ENCODE measurements at regions not wholly inside any gene's neighbourhood (a gene's known extent, or its start where the extent isn't known, plus 50 kb on each side); places are given as distances from the start of the nearest gene placed in this dataset.
"Not testable (repeated sequence)": the region's sequence is repeated elsewhere in the genome, so short reads cannot be mapped to it uniquely, and the experiment has no call there.

DNA sequence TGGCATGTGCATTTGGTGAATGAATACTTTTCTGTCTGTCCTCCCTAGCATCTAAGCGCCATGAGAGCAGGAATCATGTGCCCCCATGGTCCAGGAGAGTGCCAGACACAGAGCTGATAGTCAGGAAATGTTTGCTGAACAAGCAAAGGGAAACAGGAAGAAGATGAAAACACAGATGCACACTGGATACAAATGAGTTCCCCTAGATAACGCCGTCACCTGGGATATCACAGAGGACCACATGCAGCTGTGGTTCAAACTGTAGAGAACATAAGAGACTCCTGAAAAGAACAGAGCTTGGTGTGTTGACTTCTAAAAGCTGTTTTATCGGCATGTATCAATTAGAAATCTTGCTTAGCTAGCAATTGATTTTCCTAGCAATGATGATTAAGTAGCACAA is 293.7 kb downstream of the BTBD3 start:
- DNase-seq = no peak

DNA sequence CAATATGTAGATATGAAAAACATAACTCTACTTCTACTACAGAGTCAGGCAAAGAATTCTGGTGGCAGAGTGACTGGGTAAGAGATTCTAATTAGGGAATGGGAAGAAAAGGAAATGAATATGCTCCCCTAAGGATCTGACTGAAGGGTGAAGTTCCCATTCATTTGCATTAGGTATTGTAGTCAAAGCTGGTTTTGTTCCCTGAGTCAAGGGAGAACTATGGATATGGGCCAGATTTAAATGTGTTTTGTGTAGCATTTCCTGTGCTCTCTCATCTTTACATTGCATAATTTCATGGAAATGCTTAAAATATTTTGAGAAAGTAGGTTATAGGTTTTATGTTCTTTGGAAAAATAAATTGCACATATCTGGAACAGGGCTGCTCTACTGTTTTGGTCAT is 299.7 kb downstream of the BTBD3 start:
- DNase-seq = no peak

DNA sequence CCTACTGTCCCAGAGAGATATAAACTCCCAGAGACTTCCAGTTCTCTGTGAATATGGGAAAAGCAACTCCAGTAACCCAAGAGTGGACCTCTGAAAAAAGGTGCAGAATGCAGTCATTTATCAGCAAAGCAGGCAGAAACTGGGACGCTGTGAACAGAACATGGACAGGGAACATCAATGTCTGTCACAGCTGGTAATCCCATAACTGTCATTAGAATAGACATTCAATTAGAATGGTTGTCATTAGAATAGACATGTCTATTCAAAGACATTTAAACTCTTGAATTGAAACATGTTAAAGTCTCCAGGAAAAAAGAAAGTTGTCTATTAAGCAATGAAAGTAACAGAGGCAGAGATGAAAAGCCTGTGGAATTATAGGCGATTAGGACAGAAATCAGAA is 302.1 kb downstream of the BTBD3 start:
- DNase-seq = no peak

DNA sequence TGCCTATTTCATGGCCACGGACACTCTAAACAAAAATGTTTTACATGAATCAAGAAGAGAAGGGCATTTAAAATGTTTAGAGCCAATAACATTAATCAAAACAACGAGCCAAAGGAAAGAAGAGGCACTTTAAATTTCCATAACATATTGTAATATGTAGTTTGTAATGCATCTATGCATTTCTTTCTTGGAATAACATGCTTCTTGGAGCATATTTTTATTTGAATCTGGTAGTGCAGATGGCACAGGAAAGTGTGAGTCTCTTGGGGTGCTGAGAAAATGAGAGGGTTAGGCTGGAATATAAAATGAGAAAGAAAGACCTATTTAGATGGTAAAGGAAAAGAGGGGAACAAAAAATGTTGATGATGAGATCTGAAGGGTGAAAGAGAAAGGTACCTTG is 305.4 kb downstream of the BTBD3 start:
- DNase-seq = no peak

DNA sequence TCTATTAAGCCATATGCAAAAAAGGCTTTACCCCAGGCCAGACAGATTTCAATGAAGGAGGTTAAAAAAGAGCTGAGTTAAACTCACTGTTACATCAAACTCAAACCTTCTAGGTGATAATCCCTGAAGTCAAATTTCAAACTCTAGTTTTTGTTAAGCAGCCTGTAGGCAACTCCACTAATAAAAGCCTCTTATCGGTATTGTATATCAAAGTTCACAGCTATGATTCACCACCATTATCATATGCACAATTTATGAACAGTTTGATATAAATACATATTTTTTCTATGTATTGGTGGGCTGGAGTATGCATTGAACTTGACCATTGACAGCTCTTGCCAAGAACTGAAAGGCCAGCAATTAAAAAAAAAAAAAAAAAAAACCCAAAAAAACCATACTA is 308.2 kb downstream of the BTBD3 start:
- no peak for DNase-seq

DNA sequence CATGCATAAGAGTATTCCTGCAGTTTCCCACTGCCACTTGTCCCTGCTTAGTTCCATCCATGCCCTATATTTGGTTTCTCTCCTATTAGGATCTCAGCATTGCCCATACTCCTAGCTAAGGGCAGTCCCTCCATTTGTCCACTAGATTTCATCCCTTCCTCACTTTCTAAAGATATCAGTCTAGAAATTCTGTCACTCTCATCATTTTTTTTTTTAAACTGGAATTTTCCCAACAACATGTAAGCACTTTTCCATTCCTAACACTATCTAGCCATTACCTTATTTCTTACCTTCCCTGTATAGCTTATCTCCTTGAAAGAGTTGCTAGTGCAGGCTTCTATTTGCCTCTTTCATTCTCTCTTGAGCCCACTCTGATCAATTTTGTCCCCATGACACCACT is 312.2 kb downstream of the BTBD3 start:
- no peak for DNase-seq

DNA sequence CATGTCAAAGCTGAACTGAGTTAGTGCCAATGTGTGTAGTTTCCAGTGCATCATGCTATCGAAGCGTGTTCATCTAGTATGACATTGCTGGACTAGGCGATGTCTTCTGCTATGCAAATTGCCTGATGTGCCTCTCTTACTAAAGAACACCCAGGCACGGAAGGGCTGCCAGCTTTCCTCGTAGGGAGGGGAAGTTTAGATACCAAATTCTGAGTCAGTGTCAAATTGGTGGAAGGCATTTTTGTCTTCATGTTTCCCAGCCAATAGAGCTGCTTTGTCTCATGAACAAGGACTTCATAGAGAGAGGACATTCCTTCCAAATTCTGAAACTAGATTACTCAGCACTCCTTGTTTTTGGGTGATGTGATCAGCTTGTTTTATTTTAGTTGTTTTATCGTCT is 320.1 kb downstream of the BTBD3 start:
- no peak for DNase-seq

DNA sequence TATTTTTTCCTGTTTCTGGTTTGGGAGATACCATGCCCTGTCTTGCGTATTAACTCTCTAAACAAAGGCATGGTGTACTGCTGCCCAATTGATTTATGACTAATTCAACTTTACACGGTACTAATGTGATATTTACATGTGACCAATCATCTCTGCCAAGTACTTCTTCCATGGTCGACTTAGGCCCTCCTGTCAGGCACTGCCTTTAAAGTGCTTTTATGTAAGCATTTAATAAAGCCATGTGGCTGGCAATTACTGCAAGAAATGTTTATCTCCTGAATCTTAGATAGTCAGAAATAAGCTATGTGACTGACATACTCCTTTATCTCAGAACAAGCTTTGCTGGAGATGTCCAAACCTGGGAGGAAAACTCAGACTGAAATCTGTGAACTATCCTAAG is 323.4 kb downstream of the BTBD3 start:
- no peak for DNase-seq

DNA sequence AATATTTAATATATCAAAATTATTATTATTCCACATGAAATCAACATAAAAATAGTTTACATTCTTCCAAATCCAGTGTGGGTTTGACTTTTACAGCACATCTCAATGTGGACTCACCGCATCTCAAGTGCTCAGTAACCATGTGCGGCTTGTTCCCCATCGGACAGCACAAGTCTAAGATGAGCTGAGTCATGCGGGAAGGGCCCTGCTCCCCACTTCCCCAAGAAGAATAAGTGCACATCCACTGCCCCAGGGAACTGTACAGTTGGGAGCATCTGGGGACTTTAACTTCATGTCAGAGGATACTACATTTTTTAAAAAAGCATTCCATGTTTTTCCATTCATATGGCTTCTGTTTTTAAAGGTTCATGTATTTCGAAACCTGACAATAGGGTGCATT is 325.6 kb downstream of the BTBD3 start:
- DNase-seq = no peak

DNA sequence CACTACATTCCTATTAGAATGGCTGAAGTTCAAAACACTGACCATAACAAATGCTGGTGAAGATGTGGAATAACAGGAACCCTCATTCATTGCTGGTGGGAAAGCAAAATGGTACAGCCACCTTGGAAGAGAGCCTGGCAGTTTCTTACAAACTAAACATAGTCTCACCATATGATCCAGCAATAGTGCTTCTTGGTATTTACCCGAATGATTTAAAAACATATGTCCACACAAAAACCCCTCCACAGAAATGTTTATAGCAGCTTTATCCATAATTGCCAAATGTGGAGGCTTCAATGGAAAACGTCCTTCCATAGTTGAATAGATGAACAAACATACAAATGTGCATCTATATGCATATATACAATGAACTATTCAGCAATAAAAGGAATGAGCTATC is 330.8 kb downstream of the BTBD3 start:
- DNase-seq = no peak

DNA sequence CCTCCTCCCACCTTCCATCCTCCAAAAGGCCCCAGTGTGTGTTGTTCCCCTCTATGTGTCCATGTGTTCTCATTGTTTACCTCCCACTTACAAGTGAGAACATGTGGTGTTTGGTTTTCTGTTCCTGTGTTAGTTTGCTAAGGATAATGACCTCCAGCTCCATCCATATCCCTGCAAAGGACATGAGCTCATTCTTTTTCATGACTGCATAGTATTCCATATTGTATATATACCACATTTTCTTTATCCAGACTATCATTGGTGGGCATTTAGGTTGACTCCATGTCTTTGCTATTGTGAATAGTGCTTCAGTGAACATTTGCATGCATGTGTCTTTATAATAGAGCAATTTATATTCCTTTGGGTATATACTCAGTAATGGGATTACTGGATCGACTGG is 333.0 kb downstream of the BTBD3 start:
- not testable (repeated sequence) for DNase-seq

DNA sequence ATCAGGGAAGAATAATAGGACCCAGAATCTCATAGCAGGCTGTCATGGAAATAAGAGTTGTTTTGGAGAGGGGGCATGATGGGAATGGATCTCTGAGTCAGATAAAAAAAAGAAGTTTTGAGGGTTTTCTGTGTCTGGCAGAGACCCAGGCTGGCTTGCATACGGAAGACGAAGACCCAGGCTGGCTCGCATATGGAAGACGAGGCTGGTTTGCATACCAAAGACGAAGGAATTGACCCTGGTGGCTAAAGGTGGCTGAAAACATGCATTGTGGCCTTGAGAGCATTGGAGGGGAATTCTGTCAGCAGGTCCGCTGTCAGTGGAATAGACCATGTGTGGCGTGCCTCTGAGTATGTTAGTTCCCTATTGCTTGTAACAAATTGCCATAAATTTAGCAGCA is 335.1 kb downstream of the BTBD3 start:
- DNase-seq = no peak

DNA sequence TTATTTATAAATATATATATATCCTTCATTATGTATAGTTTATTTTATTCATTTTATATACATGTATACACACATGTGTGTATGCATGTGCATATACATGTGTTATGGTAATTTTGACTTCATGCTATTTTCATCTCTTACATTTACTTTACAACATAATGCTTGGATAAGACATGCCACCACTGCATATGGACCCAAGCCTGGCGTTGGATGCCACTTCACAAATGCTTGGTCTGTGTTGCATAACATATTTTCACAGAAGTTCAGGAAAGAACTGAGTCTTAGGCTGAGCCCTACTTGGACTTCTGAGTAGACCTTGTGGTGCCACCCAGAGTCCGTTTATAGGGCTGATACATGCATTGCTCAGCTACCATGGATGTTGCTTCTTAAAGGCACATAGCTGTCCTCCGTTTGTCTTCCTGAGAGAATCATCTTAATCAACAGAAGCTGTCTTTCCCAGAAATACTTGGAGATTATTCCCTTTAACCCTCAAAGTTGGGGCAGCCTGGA is 337.8 kb downstream of the BTBD3 start:
- DNase-seq = no peak

DNA sequence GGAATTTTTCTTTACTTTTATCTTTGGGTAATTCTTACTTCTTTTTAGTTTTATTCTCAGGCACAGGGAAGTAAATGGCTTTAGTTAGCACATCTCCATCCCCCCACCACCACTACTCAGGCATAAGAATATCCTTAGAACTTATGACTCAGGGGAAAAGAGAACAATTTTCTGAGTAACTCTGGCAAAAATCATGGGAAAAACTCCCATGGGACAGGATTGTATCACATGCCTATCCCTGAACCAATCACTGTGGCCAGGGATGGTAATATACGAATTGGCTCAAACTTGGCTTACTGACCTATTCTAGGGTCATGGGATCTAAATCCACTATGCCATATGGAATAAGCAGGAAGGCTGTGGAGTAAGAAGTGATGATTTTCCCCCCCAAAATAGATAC is 339.1 kb downstream of the BTBD3 start:
- DNase-seq = no peak

DNA sequence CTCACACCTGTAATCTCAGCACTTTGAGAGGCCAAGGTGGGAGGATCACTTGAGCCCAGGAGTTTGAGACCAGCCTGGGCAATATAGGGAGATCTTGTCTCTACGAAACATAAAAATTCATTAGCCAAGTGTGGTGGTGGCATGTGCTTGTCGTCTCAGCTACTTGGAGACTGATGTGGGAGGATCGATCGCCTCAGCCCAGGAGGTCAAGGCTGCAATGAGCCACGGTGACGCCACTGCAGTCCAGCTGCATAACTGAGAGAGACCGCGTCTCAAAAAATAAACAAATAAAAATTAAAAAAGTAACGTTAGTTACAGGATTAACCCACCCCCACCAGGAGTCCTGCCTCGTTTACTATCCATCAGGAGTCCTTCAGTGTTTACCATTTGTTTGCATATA is 345.1 kb downstream of the BTBD3 start:
- no peak for DNase-seq

DNA sequence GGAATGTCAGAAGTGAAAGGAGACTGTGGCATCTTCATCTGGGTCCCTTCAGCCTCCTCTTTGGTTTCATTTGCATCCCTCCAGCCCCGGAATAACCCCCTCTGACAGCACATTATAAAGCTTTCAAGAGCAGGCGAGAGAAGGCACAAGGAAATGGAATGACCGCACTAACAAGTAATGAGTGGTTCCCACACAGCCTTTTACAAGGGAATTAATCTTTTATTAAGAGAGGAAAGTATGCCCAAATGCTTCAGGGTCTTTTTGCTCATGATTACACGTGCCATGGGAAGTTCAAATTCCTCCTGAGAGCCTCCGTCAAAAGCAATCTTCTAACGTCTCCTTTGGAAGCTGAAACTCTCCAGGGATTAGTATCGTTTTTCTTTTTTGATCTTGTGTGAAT is 347.0 kb downstream of the BTBD3 start:
- DNase-seq = no peak

DNA sequence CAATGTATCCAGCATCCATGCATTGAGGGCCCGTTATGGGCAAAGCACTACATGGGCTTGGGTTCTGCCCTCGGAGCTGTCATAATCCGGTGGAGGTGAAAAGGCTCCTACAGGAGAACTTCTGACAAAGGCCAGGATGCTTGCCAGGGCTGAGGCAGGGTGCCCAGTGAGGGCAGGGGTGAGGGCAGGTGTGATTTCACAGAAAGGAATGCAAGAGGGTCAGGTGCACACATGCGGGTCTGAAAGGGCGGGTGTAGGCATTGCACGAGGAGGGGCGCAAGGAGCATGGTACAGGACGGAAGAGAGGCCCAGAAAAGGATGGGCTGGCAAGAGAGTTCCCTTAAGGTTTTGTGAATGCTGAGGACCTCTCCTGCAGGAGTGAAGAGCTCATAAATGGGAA is 348.0 kb downstream of the BTBD3 start:
- no peak for DNase-seq

DNA sequence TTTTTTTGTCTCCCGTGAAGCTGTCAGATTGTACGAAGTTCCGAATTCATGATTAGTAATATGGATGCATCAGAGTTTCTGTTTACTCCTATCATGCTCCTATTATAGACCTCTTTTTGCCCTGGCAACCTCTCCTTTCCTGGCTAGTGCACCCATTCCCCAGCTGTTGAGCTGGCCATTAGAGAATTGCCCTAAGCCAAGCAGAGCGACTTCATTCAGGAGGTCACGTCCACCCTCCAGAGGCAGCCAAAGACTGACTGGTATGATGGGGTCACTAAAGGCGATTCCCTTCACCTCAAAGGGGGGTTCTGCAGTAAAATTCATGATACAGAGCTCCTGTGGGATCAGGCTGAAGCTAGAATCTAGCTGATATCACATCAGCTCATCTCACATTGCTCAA is 351.9 kb downstream of the BTBD3 start:
- no peak for DNase-seq

DNA sequence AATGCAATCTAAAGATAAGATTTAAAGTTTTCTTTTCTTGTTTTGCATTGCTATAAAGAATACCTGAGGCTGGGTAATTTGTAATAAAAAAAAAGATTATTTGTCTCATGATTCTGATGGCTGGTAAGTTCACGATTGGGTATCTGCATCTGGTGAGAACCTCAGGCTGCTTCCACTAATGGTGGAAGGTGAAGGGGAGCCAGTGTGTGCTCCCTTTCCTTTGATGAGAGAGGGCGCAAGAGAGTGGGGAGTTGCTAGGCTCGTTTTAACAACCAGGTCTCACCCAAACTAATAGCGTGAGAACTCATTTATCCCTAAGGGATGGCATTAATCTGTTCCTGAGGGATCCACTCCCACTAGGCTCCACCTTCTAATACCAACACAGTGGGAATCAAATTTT is 353.2 kb downstream of the BTBD3 start:
- no peak for DNase-seq

DNA sequence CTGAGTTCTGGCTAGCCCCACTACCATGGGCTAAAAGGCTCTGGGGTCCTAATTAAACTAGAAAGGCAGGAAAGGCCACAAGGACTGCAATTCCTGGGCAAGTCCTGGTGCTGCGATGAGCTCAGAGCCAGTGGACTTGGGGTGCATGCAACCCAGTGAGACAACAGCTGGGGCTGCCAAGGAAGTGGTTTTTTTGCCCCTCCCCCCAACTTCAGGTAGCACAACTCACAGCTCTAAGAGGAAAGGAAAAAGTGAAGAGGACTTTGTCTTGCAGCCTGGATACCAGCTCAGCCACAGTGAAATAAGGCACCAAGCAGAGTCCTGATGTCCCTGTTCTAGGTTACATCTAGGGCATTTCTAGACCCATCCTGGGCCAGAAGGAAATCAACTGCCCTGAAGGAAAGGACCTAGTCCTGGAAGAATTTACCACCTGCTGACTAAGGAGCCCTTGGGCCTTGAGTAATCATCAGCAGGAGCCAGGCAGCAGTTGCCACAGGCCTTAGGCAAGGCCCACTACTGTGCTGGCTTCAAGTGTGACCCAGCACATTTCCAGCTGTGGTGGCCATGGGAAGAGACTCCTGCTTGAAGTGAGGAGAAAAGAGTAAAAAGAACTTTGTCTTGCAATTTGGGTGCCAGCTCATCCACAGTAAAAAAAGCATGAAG is 358.4 kb downstream of the BTBD3 start:
- no peak for DNase-seq

DNA sequence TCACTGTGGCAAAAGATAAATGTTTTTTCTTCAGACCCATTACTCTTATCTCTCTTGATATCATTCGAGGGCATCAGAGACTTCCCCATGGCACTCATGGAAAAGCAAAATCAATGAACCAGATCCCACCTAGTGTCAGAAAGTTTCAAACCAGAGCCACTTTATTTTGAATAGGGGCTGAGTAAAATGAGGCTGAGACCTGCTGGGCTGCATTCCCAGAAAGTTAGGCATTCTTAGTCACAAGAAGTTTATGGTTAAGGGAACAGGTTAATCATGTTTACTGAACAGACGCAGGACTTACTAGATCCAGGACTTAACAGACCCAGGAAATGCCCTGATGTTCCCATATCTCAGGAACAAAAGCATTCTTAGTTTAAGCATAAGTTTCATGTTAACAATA is 369.9 kb downstream of the BTBD3 start:
- DNase-seq = no peak

DNA sequence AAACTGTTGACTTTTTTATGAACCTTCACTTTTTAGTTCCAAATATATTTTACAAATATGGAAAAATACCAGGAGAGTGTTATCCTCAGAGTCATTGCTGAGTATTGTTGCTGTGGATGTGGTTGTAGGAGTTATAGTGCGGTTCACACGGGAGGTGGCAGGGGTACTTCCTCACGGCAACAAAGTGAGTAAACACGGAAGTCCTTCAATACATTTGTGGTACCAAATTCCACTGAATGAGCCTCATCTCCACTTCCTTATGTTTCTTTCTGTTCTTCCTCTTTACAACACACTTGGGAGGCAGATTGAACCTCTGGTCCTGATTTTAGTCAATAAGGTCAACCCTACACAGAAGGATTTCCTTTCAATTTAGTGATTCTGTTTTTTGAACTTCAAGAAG is 371.8 kb downstream of the BTBD3 start:
- DNase-seq = no peak

DNA sequence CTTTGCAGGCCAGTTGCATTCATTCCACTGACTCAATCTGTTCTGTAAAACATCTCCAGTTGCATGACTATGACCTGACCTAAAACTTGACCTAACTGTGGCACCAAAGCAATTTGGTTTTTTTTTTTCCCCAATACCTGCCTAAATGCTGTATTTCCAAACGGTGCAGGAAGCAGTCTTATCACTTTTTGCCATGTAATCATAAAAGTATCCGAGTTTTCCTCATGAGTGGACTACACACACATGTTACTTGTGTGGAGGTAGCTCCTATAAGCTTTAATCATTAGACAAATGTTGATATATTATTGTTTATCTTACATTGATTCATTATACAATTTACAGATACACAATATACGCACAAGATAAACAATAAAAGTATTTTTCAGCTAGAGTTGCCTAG is 373.7 kb downstream of the BTBD3 start:
- DNase-seq = no peak

DNA sequence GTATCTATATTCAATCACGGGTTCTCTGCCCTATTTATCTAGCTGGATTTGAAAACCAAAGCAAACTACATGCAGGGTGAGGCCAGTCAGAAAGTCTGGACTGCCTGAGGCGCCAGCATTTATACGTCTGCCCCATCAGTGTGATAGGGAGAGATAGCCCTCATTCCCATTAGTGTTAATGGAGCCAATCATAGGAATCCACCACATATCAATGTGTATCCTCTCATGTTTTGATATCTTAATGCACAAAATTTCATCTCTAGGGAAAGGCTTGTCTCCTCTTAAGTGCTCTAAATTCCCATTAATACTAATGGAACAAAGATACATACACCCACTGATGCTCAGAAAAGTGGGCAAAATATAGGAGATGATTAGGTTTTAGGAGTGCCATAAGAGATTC is 376.2 kb downstream of the BTBD3 start:
- no peak for DNase-seq

DNA sequence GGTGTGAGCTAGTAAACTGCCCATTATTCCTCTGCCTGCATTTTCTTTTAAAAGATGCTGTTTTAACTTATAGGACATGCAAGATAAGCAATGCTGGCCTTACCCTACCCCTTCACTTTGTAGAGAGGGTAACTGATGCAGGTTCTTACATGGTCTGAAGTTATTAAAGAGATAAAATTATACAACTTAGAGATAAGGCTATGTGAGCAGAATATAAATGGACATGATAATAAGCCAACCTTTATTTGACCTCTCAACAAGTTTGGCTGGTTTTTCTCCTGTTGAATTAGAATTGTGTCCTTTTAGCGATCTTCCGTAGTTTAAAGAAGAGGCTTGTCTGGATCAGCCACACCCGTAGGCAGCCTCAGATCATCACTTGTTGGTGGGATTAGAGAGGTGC is 377.0 kb downstream of the BTBD3 start:
- DNase-seq = no peak

All from hematopoietic multipotent progenitor cell treated with erythropoietin and hydrocortisone succinate and interleukin-3 and kit ligand, for 8 days (in vitro differentiated cells).